ENCODE measurements at regions not wholly inside any gene's neighbourhood (a gene's known extent, or its start where the extent isn't known, plus 50 kb on each side); places are given as distances from the start of the nearest gene placed in this dataset.

DNA sequence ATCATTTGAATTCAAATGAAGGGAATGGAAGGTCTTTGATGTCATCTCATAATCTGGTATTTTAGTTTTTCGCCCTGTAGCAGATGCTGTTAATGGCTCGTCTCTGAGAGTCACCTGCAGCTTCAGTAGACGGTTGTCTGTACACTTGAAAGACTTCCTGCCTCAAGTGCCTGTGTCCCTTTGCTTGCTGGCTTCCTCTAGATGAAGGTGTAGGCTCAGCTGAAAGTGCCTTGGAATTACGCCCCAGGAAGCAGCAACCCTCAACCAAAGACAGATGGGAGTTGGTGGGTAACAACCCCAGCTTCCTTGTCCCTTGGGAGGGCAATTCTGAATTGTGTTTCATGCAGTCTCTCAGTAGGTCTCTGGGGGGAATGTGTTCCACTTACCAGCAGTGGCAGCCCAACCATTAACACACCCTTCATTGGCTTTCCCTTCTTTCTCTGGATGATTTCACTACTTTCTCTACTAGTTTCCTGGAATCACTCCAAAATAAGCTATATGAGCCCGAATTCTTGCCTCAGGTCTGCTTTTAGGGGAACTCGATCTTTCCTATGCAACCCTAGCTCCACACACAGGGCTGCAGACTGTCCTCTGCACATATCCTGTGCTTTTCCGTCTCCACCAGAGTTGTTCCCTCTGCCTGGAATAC is 395.6 kb downstream of the DMAC1 start:
- TF ChIP-seq ZNF101 (CRISPR knock-in tag; IDR thresholded peaks at IDR 0.05; ENCODE audit: borderline replicate concordance, low read depth), result no peak
- TF ChIP-seq, protein P1, sequence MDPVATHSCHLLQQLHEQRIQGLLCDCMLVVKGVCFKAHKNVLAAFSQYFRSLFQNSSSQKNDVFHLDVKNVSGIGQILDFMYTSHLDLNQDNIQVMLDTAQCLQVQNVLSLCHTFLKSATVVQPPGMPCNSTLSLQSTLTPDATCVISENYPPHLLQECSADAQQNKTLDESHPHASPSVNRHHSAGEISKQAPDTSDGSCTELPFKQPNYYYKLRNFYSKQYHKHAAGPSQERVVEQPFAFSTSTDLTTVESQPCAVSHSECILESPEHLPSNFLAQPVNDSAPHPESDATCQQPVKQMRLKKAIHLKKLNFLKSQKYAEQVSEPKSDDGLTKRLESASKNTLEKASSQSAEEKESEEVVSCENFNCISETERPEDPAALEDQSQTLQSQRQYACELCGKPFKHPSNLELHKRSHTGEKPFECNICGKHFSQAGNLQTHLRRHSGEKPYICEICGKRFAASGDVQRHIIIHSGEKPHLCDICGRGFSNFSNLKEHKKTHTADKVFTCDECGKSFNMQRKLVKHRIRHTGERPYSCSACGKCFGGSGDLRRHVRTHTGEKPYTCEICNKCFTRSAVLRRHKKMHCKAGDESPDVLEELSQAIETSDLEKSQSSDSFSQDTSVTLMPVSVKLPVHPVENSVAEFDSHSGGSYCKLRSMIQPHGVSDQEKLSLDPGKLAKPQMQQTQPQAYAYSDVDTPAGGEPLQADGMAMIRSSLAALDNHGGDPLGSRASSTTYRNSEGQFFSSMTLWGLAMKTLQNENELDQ (CRISPR knock-in tag; IDR thresholded peaks at IDR 0.05; ENCODE audit: borderline replicate concordance), result no peak
- TF ChIP-seq TAF1 (CRISPR knock-in tag; IDR thresholded peaks at IDR 0.05), result no peak
- no peak for TF ChIP-seq ZNF180 (CRISPR knock-in tag; IDR thresholded peaks at IDR 0.05; ENCODE audit: borderline replicate concordance, low read depth)
- TF ChIP-seq, protein P2, sequence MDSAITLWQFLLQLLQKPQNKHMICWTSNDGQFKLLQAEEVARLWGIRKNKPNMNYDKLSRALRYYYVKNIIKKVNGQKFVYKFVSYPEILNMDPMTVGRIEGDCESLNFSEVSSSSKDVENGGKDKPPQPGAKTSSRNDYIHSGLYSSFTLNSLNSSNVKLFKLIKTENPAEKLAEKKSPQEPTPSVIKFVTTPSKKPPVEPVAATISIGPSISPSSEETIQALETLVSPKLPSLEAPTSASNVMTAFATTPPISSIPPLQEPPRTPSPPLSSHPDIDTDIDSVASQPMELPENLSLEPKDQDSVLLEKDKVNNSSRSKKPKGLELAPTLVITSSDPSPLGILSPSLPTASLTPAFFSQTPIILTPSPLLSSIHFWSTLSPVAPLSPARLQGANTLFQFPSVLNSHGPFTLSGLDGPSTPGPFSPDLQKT (CRISPR knock-in tag; IDR thresholded peaks at IDR 0.05; ENCODE audit: borderline replicate concordance), result no peak
- TF ChIP-seq PAWR (CRISPR knock-in tag; IDR thresholded peaks at IDR 0.05; ENCODE audit: borderline replicate concordance), result no peak
- TF ChIP-seq POLR2AphosphoS5 (IDR thresholded peaks at IDR 0.05; ENCODE audit: low read depth, low read length), result no peak

Data from HepG2 (cell line).